ENCODE measurements at regions not wholly inside any gene's neighbourhood (a gene's known extent, or its start where the extent isn't known, plus 50 kb on each side); places are given as distances from the start of the nearest gene placed in this dataset.

- no peak overlapping the region for H3K4me3 Mint-ChIP-seq (ENCODE audit: unreplicated experiment)
- H3K36me3 Mint-ChIP-seq (ENCODE audit: unreplicated experiment) = no peaks in the 10 kb centered on the region
- no peaks in the 10 kb centered on the region for H3K9me3 Mint-ChIP-seq (ENCODE audit: unreplicated experiment)
- no peaks in the 10 kb centered on the region for H3K27me3 Mint-ChIP-seq (ENCODE audit: unreplicated experiment)
- no peak overlapping the region for H3K27ac Mint-ChIP-seq (ENCODE audit: unreplicated experiment)
- no peak for DNase-seq
- TF ChIP-seq CTCF (IDR thresholded peaks at IDR 0.05; ENCODE audit: partially characterized antibody, unreplicated experiment) = no peak
- no peaks in the 10 kb centered on the region for H3K4me1 Mint-ChIP-seq (ENCODE audit: low read depth, unreplicated experiment)
These were observed 172.3 kb upstream of the TSC22D1 start for GRCh38 chr13:44748439-44748838.

GRCh38 chr13:44747179-44747578 lies 171.0 kb upstream of the TSC22D1 start:
- Mint-ChIP-seq H3K27ac (ENCODE audit: unreplicated experiment) (no peak overlapping the region), H3K4me1 (ENCODE audit: low read depth, unreplicated experiment) (no peaks in the 10 kb centered on the region), H3K9me3 (ENCODE audit: unreplicated experiment) (peaks cover 4% of the 10 kb centered on the region), H3K27me3 (ENCODE audit: unreplicated experiment) (no peaks in the 10 kb centered on the region), H3K4me3 (ENCODE audit: unreplicated experiment) (no peak overlapping the region), H3K36me3 (ENCODE audit: unreplicated experiment) (no peaks in the 10 kb centered on the region)
- no peak for TF ChIP-seq CTCF (IDR thresholded peaks at IDR 0.05; ENCODE audit: partially characterized antibody, unreplicated experiment)
- no peak for DNase-seq

- TF ChIP-seq CTCF (IDR thresholded peaks at IDR 0.05; ENCODE audit: partially characterized antibody, unreplicated experiment) = no peak
- no peak for DNase-seq
- H3K9me3 Mint-ChIP-seq (ENCODE audit: unreplicated experiment) = peaks cover 4% of the 10 kb centered on the region
- H3K27me3 Mint-ChIP-seq (ENCODE audit: unreplicated experiment) = no peaks in the 10 kb centered on the region
- H3K36me3 Mint-ChIP-seq (ENCODE audit: unreplicated experiment) = no peaks in the 10 kb centered on the region
- H3K4me1 Mint-ChIP-seq (ENCODE audit: low read depth, unreplicated experiment) = no peaks in the 10 kb centered on the region
- H3K27ac Mint-ChIP-seq (ENCODE audit: unreplicated experiment) = no peak overlapping the region
- no peak overlapping the region for H3K4me3 Mint-ChIP-seq (ENCODE audit: unreplicated experiment)
These were observed 170.6 kb upstream of the TSC22D1 start for GRCh38 chr13:44746690-44747089.

- no peak for TF ChIP-seq CTCF (IDR thresholded peaks at IDR 0.05; ENCODE audit: partially characterized antibody, unreplicated experiment)
- Mint-ChIP-seq H3K27ac (ENCODE audit: unreplicated experiment) (no peak overlapping the region), H3K4me3 (ENCODE audit: unreplicated experiment) (no peak overlapping the region), H3K36me3 (ENCODE audit: unreplicated experiment) (no peaks in the 10 kb centered on the region), H3K4me1 (ENCODE audit: low read depth, unreplicated experiment) (no peaks in the 10 kb centered on the region), H3K27me3 (ENCODE audit: unreplicated experiment) (no peaks in the 10 kb centered on the region), H3K9me3 (ENCODE audit: unreplicated experiment) (peaks cover 4% of the 10 kb centered on the region)
- no peak for DNase-seq
These were observed 168.9 kb upstream of the TSC22D1 start for GRCh38 chr13:44744880-44745633.

GRCh38 chr13:44739539-44739938 lies 163.4 kb upstream of the TSC22D1 start:
- H3K36me3 Mint-ChIP-seq (ENCODE audit: unreplicated experiment) = no peaks in the 10 kb centered on the region
- no peak for DNase-seq
- TF ChIP-seq CTCF (IDR thresholded peaks at IDR 0.05; ENCODE audit: partially characterized antibody, unreplicated experiment) = no peak
- peaks cover 2% of the 10 kb centered on the region for H3K27me3 Mint-ChIP-seq (ENCODE audit: unreplicated experiment)
- no peak overlapping the region for H3K27ac Mint-ChIP-seq (ENCODE audit: unreplicated experiment)
- H3K9me3 Mint-ChIP-seq (ENCODE audit: unreplicated experiment) = peaks cover 4% of the 10 kb centered on the region
- peaks cover 18% of the 10 kb centered on the region for H3K4me1 Mint-ChIP-seq (ENCODE audit: low read depth, unreplicated experiment)
- H3K4me3 Mint-ChIP-seq (ENCODE audit: unreplicated experiment) = no peak overlapping the region
